Endothelial cell of umbilical vein (primary cell): ENCODE measurements at regions not wholly inside any gene's neighbourhood (a gene's known extent, or its start where the extent isn't known, plus 50 kb on each side); places are given as distances from the start of the nearest gene placed in this dataset.

Experiments used
- BruUV-seq: library from RNA; stranded (reverse); fragments of 400-500 nt; replicated peaks from 2 replicates; lab custom pipeline; 2021; lab: Mats Ljungman, UMichigan
- CTCF ChIA-PET: fragments of 300-600, 350-600 bp; sonication (Branson Sonifier 250); formaldehyde crosslinking; loops from one replicate; lab custom pipeline; 2021; ENCODE audit warnings: antibody characterized with exemption, inconsistent platforms; lab: Charles Lee
- POLR2A ChIA-PET: fragments of 300-600, 350-600 bp; sonication (Branson Sonifier 250); formaldehyde crosslinking; loops from one replicate; lab custom pipeline; 2021; ENCODE audit warnings: antibody characterized with exemption, inconsistent platforms; lab: Charles Lee
- DNase-seq: peaks from one replicate; pipeline ENCODE4 v3.0.0-alpha.2; 2011; ENCODE audit warnings: low read depth, low spot score
- FAIRE-seq: peaks from 2 replicates; lab custom pipeline; 2011; peaks lifted over from hg19 to GRCh38; lab: Jason Lieb, UNC
- H2AFZ ChIP-seq: 2 replicates; pipeline ENCODE4 v1.6.0; 2012; ENCODE audit warnings: low read depth, low read length, control low read depth, inconsistent platforms
- H3K27ac ChIP-seq: 2 replicates; pipeline ENCODE4 v1.5.1; 2011; ENCODE audit warnings: low read depth, mild to moderate bottlenecking, control low read depth, low read length, moderate library complexity; ENCODE audit not compliant: insufficient read depth
- H3K27me3 ChIP-seq, 2 experiments: 2 replicates each; pipeline versions ENCODE4 v1.6.0 to v1.6.1; 2011; ENCODE audit warnings: low read length in 2 of 2, mixed read lengths in 1 of 2; ENCODE audit not compliant: control insufficient read depth in 2 of 2, insufficient read depth in 2 of 2
- H3K36me3 ChIP-seq, 2 experiments: 2 replicates in 1 of 2; 3 replicates in 1 of 2; pipeline ENCODE4 v1.5.1; 2011; ENCODE audit warnings: low read length in 2 of 2, mild to moderate bottlenecking in 1 of 2, moderate library complexity in 1 of 2; ENCODE audit not compliant: control insufficient read depth in 2 of 2, insufficient read depth in 2 of 2; ENCODE audit errors: extremely low read depth in 1 of 2
- H3K4me1 ChIP-seq: 3 replicates; pipeline ENCODE4 v1.5.1; 2011; ENCODE audit warnings: mild to moderate bottlenecking, low read length; ENCODE audit not compliant: control insufficient read depth, insufficient read depth; ENCODE audit errors: extremely low read depth
- H3K4me2 ChIP-seq: 2 replicates; pipeline ENCODE4 v1.6.1; 2011; ENCODE audit warnings: low read length, control low read depth, mixed read lengths; ENCODE audit not compliant: insufficient read depth
- H3K4me3 ChIP-seq, 3 experiments: fragments of 200-600 bp in 1 of 3; sonication (generic), shearing (Covaris generic) in 1 of 3; replicated peaks in 1 of 3; 2 replicates each; pipeline ENCODE4 v1.5.1; 2011 to 2016; ENCODE audit warnings: control low read depth in 3 of 3, low read length in 3 of 3, mild to moderate bottlenecking in 2 of 3, inconsistent platforms in 1 of 3, low read depth in 1 of 3, moderate library complexity in 1 of 3; ENCODE audit not compliant: insufficient read depth in 1 of 3
- H3K79me2 ChIP-seq: 2 replicates; pipeline ENCODE4 v1.6.0; 2012; ENCODE audit warnings: low read length, inconsistent platforms; ENCODE audit not compliant: control insufficient read depth, insufficient read depth
- H3K9ac ChIP-seq: replicated peaks from 2 replicates; pipeline ENCODE3; 2011; ENCODE audit warnings: low read length, control low read depth; ENCODE audit not compliant: insufficient read depth; ENCODE audit errors: extremely low read depth
- H3K9me1 ChIP-seq: replicated peaks from 3 replicates; pipeline ENCODE4 v1.6.0; 2011; ENCODE audit warnings: mild to moderate bottlenecking, low read length; ENCODE audit not compliant: control insufficient read depth, insufficient read depth; ENCODE audit errors: extremely low read depth
- H3K9me3 ChIP-seq: replicated peaks from 2 replicates; pipeline ENCODE4 v1.5.1; 2012; ENCODE audit warnings: low read length, inconsistent platforms; ENCODE audit not compliant: control insufficient read depth, insufficient read depth
- H4K20me1 ChIP-seq: replicated peaks from 2 replicates; pipeline ENCODE3; 2011; ENCODE audit warnings: mild to moderate bottlenecking, low read length; ENCODE audit not compliant: control insufficient read depth, insufficient read depth; ENCODE audit errors: extremely low read depth
- CTCF ChIP-seq, 2 donors: IDR thresholded peaks; 1 replicate in 1 of 2; 2 replicates in 1 of 2; pipeline ENCODE4 v1.5.1; 2011; ENCODE audit warnings: low read length in 2 of 2, mild to moderate bottlenecking in 2 of 2, moderate library complexity in 2 of 2, control low read depth in 1 of 2, inconsistent platforms in 1 of 2, low read depth in 1 of 2; ENCODE audit not compliant: insufficient read depth in 1 of 2; ENCODE audit errors: extremely low read depth in 1 of 2
- EZH2 ChIP-seq: IDR thresholded peaks from 2 replicates; pipeline ENCODE4 v1.6.1; 2012; ENCODE audit warnings: borderline replicate concordance, low read depth, mild to moderate bottlenecking, moderate library complexity, low read length, inconsistent platforms; ENCODE audit not compliant: severe bottlenecking
- FOS ChIP-seq: IDR thresholded peaks from 2 replicates; pipeline ENCODE4 v1.6.1; 2011; ENCODE audit warnings: mild to moderate bottlenecking, low read length, moderate library complexity, borderline replicate concordance; ENCODE audit not compliant: insufficient read depth
- GATA2 ChIP-seq: IDR thresholded peaks from 2 replicates; pipeline ENCODE4 v1.7.0; 2011; ENCODE audit warnings: low read depth, mild to moderate bottlenecking, moderate library complexity, mixed read lengths, low read length; ENCODE audit not compliant: insufficient read length, insufficient read depth
- JUN ChIP-seq: IDR thresholded peaks from 2 replicates; pipeline ENCODE4 v1.6.1; 2011; ENCODE audit warnings: borderline replicate concordance, low read depth; ENCODE audit not compliant: insufficient read length, insufficient read depth
- MAX ChIP-seq: IDR thresholded peaks from 2 replicates; pipeline ENCODE4 v1.6.1; 2011; ENCODE audit not compliant: insufficient read depth, insufficient read length
- MYC ChIP-seq: IDR thresholded peaks from one replicate; pipeline ENCODE4 v1.6.1; 2011; ENCODE audit warnings: mild to moderate bottlenecking, low read depth, low read length
- POLR2A ChIP-seq: IDR thresholded peaks from 2 replicates; pipeline ENCODE4 v1.6.1; 2012; ENCODE audit warnings: low read depth, mild to moderate bottlenecking, control low read depth, low read length
- POLR2AphosphoS5 ChIP-seq: IDR thresholded peaks from 2 replicates; pipeline ENCODE4 v1.6.1; 2012; ENCODE audit warnings: low read depth, mild to moderate bottlenecking, control low read depth, low read length, moderate library complexity; ENCODE audit not compliant: insufficient read depth
- dilution Hi-C: fragments of 300-500 bp; cut with MboI; formaldehyde crosslinking; loops from one replicate; pipeline ENCODE4 v1.15.0; 2019; ENCODE audit warnings: low sequenced_read_pairs; ENCODE audit not compliant: extremely low pct_ligation_motif_present
- intact Hi-C: fragments of 100-400 bp; cut with micrococcal nuclease; formaldehyde crosslinking; loops from one replicate; pipeline ENCODE4 v1.10.0; 2022

- no peaks in the 10 kb centered on the region for H3K36me3 ChIP-seq
- dilution Hi-C loops (no loop called here), intact Hi-C loops (no loop called here)
- no peak overlapping the region for H3K9ac ChIP-seq
- CTCF ChIA-PET: no interaction called here
- H3K4me2 ChIP-seq: no peak overlapping the region
- POLR2A ChIA-PET: no interaction called here
- H4K20me1 ChIP-seq: no peaks in the 10 kb centered on the region
- no peak overlapping the region for H3K4me3 ChIP-seq
- H3K4me1 ChIP-seq: no peaks in the 10 kb centered on the region
- H3K9me1 ChIP-seq: no peaks in the 10 kb centered on the region
- no peak overlapping the region for H2AFZ ChIP-seq
- TF ChIP-seq CTCF (IDR thresholded peaks at IDR 0.05; ENCODE audit: extremely low read depth in 1 of 2, insufficient read depth in 1 of 2, low read depth in 1 of 2, low read length in 2 of 2) (no peak), MYC (no peak), EZH2 (no peak), POLR2A (no peak)
- FAIRE-seq (no peak), DNase-seq (no peak)
- no peaks in the 10 kb centered on the region for H3K27me3 ChIP-seq
- no peaks in the 10 kb centered on the region for H3K79me2 ChIP-seq
- no TSS peak for BruUV-seq
- H3K27ac ChIP-seq: no peak overlapping the region
- H3K9me3 ChIP-seq: no peaks in the 10 kb centered on the region
These were observed 204.6 kb upstream of the CFAP20DC start for GRCh38 chr3:59254433-59254832.

DNA sequence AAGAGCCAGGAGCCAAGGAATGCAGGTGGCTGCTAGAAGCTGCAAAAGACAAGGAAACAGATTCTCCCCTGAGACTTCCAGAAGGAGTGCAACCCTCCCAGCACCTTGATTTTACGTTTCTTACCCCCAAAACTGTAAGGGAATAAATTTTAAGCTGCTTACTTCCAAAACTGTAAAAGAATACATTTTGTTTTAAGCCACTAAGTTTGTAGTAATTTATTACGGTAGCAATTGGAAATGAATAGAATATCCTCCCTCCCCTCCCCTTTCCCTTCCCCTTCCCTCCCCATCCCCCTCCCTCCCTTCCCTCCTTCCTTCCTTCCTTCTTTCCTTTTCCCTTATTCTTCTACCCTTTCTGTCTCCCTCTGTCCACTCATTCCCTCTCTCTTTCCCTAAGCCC, 203.7 kb upstream of the CFAP20DC start:
- H3K9me3 ChIP-seq: no peaks in the 10 kb centered on the region
- H3K27me3 ChIP-seq: no peaks in the 10 kb centered on the region
- ChIA-PET POLR2A (no interaction called here), CTCF (no interaction called here)
- DNase-seq (no peak), FAIRE-seq (no peak)
- BruUV-seq: no TSS peak
- no peak for TF ChIP-seq CTCF (IDR thresholded peaks at IDR 0.05; ENCODE audit: extremely low read depth in 1 of 2, insufficient read depth in 1 of 2, low read depth in 1 of 2, low read length in 2 of 2)
- no peak for TF ChIP-seq POLR2A
- TF ChIP-seq JUN: no peak
- TF ChIP-seq GATA2: no peak
- TF ChIP-seq FOS: no peak
- TF ChIP-seq MAX: no peak
- no peak for TF ChIP-seq EZH2
- no peak for TF ChIP-seq MYC
- TF ChIP-seq POLR2AphosphoS5: no peak
- no peaks in the 10 kb centered on the region for H3K9me1 ChIP-seq
- H2AFZ ChIP-seq: no peak overlapping the region
- no peak overlapping the region for H3K4me3 ChIP-seq
- H3K79me2 ChIP-seq: no peaks in the 10 kb centered on the region
- H3K27ac ChIP-seq: no peak overlapping the region
- H3K9ac ChIP-seq: no peak overlapping the region
- no peaks in the 10 kb centered on the region for H4K20me1 ChIP-seq
- no peak overlapping the region for H3K4me2 ChIP-seq
- peaks cover 3% of the 10 kb centered on the region for H3K4me1 ChIP-seq
- no peaks in the 10 kb centered on the region for H3K36me3 ChIP-seq
- dilution Hi-C loops (no loop called here), intact Hi-C loops (no loop called here)
